PC-9 (cell line): ENCODE measurements at regions not wholly inside any gene's neighbourhood (a gene's known extent, or its start where the extent isn't known, plus 50 kb on each side); places are given as distances from the start of the nearest gene placed in this dataset.

Experiments used
- BruUV-seq: library from RNA; stranded (reverse); fragments of 400-500 nt; replicated peaks from 2 replicates; lab custom pipeline; 2021; lab: Mats Ljungman, UMichigan
- CTCF ChIA-PET: fragments of 300-600 bp; sonication (Branson Sonifier 250); formaldehyde crosslinking; loops from one replicate; lab custom pipeline; 2022; ENCODE audit warnings: antibody characterized with exemption; lab: Charles Lee
- POLR2A ChIA-PET: fragments of 300-600 bp; sonication (Branson Sonifier 250); formaldehyde crosslinking; loops from one replicate; lab custom pipeline; 2022; ENCODE audit warnings: antibody characterized with exemption; ENCODE audit not compliant: unreplicated experiment; lab: Charles Lee
- DNase-seq, 2 experiments: peaks; one replicate each; pipeline versions ENCODE4 v3.0.0 to v3.0.0-alpha.2; 2015 to 2022; ENCODE audit warnings: mixed read lengths in 1 of 2
- H2AFZ ChIP-seq: fragments of 200-600 bp; sonication (generic); 2 replicates; pipeline ENCODE4 v1.8.1; 2017; ENCODE audit warnings: antibody characterized with exemption
- H3F3A ChIP-seq: fragments of 200-600 bp; sonication (generic); 2 replicates; pipeline ENCODE4 v1.8.1; 2017; ENCODE audit warnings: antibody characterized with exemption, mild to moderate bottlenecking, low read depth; ENCODE audit not compliant: insufficient read depth
- H3K27ac ChIP-seq: fragments of 200-600 bp; sonication (generic); 2 replicates; pipeline ENCODE4 v1.6.1; 2016; ENCODE audit warnings: mixed run types
- H3K27me3 ChIP-seq: fragments of 200-600 bp; sonication (generic); 2 replicates; pipeline ENCODE4 v1.6.1; 2016; ENCODE audit warnings: low read depth, mixed run types; ENCODE audit not compliant: insufficient read depth
- H3K36me3 ChIP-seq: fragments of 200-600 bp; sonication (generic); 2 replicates; pipeline ENCODE4 v1.6.1; 2016; ENCODE audit warnings: low read depth, mixed run types
- H3K4me1 ChIP-seq: fragments of 200-600 bp; sonication (generic); replicated peaks from 2 replicates; pipeline ENCODE4 v1.6.1; 2016; ENCODE audit warnings: mixed run types; ENCODE audit not compliant: insufficient read depth
- H3K4me2 ChIP-seq: fragments of 200-600 bp; sonication (generic); 2 replicates; pipeline ENCODE4 v1.6.1; 2017; ENCODE audit warnings: mixed run types
- H3K4me3 ChIP-seq: fragments of 200-600 bp; sonication (generic); 2 replicates; pipeline ENCODE4 v1.6.1; 2016; ENCODE audit warnings: mixed run types
- H3K79me2 ChIP-seq: fragments of 200-600 bp; sonication (generic); 2 replicates; pipeline ENCODE4 v1.6.1; 2017; ENCODE audit warnings: low read depth, mixed run types
- H3K9me2 ChIP-seq: fragments of 200-600 bp; sonication (generic); 2 replicates; pipeline ENCODE4 v1.8.1; 2017; ENCODE audit warnings: mild to moderate bottlenecking; ENCODE audit not compliant: insufficient read depth
- H3K9me3 ChIP-seq: fragments of 200-600 bp; sonication (generic); 2 replicates; pipeline ENCODE4 v1.8.1; 2016; ENCODE audit warnings: low read depth; ENCODE audit not compliant: insufficient read depth
- H4K20me1 ChIP-seq: fragments of 200-600 bp; sonication (generic); 2 replicates; pipeline ENCODE4 v1.8.1; 2017; ENCODE audit not compliant: insufficient read depth
- CTCF ChIP-seq: fragments of 200-600 bp; sonication (generic); conservative IDR thresholded peaks from 2 replicates; pipeline ENCODE4 v1.6.1; 2017; ENCODE audit warnings: mixed run types, antibody characterized with exemption, mild to moderate bottlenecking, moderate library complexity
- EZH2 ChIP-seq: fragments of 200-600 bp; sonication (generic); IDR thresholded peaks from 2 replicates; pipeline ENCODE4 v1.8.0; 2017; ENCODE audit warnings: antibody characterized with exemption, low read depth
- intact Hi-C: fragments of 100-400 bp; cut with micrococcal nuclease; formaldehyde crosslinking; loops from one replicate; pipeline ENCODE4 v1.10.0; 2022; ENCODE audit not compliant: unreplicated experiment

DNA sequence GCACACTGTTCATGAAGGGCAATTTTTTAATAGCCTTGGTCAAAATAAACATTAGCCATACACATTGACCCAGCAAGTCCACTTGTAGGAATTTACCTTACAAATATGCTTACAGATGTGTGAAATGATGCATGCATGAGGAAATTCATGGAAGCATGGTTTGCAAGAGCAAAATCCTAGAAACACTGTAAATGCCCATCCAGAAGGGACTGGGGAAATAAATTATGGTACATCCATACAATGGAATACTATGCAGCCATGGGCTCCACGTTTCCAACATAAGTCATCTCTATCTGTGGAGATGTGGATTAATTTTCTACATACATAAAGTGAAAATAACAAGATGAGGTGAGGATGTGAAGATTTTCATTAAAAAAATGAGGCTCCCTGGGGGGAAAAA is 99.1 kb downstream of the NPY start:
- intact Hi-C loops = loop anchor here (5.0 to 10.0 kb wide), 2 partner anchors 189 to 448 kb away; partner anchors contain the start of gene PALS2
- no peaks in the 10 kb centered on the region for H3K27me3 ChIP-seq
- no TSS peak for BruUV-seq
- H3K4me1 ChIP-seq = peaks cover 20% of the 10 kb centered on the region
- 0 out of 2 replicates have a peak, but pooled peaks cover 2% of the 10 kb centered on the region for H3K9me3 ChIP-seq
- no peak overlapping the region for H3K27ac ChIP-seq
- H3K4me2 ChIP-seq = no peak overlapping the region
- no peaks in the 10 kb centered on the region for H3K9me2 ChIP-seq
- H3F3A ChIP-seq = peaks cover 9% of the 10 kb centered on the region; the same call in 1 of the 2 replicates
- H4K20me1 ChIP-seq = no peaks in the 10 kb centered on the region
- CTCF ChIA-PET = interaction anchor here (0.7 kb wide), 1 partner anchor 1012 kb away, joined by 3 read pairs; no protein-coding TSS in a partner anchor
- no peak overlapping the region for H2AFZ ChIP-seq
- H3K4me3 ChIP-seq = no peak overlapping the region
- H3K79me2 ChIP-seq = no peaks in the 10 kb centered on the region
- H3K36me3 ChIP-seq = no peaks in the 10 kb centered on the region
- no peak for DNase-seq
- TF ChIP-seq EZH2 (no peak), CTCF (no peak)
- POLR2A ChIA-PET = no interaction called here

- Histone ChIP-seq H4K20me1 (no peaks in the 10 kb centered on the region), H3K36me3 (no peaks in the 10 kb centered on the region), H3K9me2 (no peaks in the 10 kb centered on the region), H2AFZ (no peak overlapping the region), H3K4me2 (no peak overlapping the region), H3K4me3 (no peak overlapping the region), H3K9me3 (0 out of 2 replicates have a peak, but pooled peaks cover 2% of the 10 kb centered on the region), H3K27me3 (no peaks in the 10 kb centered on the region), H3K4me1 (peaks cover 8% of the 10 kb centered on the region), H3F3A (peaks cover 7% of the 10 kb centered on the region; the same call in 1 of the 2 replicates), H3K79me2 (no peaks in the 10 kb centered on the region), H3K27ac (no peak overlapping the region)
- no peak for TF ChIP-seq CTCF
- no peak for TF ChIP-seq EZH2
- POLR2A ChIA-PET = no interaction called here
- CTCF ChIA-PET = no interaction called here
- BruUV-seq = no TSS peak
- no peak for DNase-seq
- intact Hi-C loops = loop anchor here (5.0 to 10.0 kb wide), 2 partner anchors 188 to 450 kb away; partner anchors contain the start of gene PALS2
Measured at GRCh38 chr7:24384362-24385030, 100.5 kb downstream of the NPY start.

DNA sequence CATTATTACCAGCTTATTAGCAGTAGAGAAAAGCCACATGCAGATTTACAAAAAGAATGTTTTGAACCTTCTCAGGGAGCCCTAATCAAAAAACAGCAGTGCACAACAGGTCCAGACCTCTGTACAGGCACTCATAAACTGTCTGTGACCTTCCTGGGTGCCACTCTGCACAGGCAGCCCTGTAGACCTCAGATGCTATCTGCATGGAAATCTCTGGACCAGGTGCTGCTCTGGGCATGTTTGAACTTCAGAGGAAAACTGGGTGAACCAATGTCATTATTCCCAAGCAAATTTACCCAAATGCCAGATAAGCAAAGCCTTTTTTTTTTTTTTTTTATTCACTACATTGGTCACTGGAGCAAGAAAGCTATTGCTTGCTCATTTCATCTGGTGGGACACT is 104.2 kb downstream of the NPY start:
- no peak overlapping the region for H3K27ac ChIP-seq
- no peak for DNase-seq
- H3K9me3 ChIP-seq = no peaks in the 10 kb centered on the region
- no peaks in the 10 kb centered on the region for H3K9me2 ChIP-seq
- BruUV-seq = no TSS peak
- CTCF ChIA-PET = no interaction called here
- H3K4me1 ChIP-seq = no peaks in the 10 kb centered on the region
- no peaks in the 10 kb centered on the region for H4K20me1 ChIP-seq
- H3K79me2 ChIP-seq = no peaks in the 10 kb centered on the region
- TF ChIP-seq CTCF = no peak
- TF ChIP-seq EZH2 = no peak
- no peak overlapping the region for H3K4me2 ChIP-seq
- intact Hi-C loops = loop anchor here (10.0 kb wide), 1 partner anchor 453 kb away; no protein-coding TSS in a partner anchor
- no peak overlapping the region for H3K4me3 ChIP-seq
- H3K36me3 ChIP-seq = no peaks in the 10 kb centered on the region
- POLR2A ChIA-PET = no interaction called here
- H3K27me3 ChIP-seq = no peaks in the 10 kb centered on the region
- no peaks in the 10 kb centered on the region for H3F3A ChIP-seq
- H2AFZ ChIP-seq = no peak overlapping the region
